ENCODE measurements at regions not wholly inside any gene's neighbourhood (a gene's known extent, or its start where the extent isn't known, plus 50 kb on each side); places are given as distances from the start of the nearest gene placed in this dataset.

- TF ChIP-seq EZH2 (IDR thresholded peaks at IDR 0.05; ENCODE audit: low read depth) (no peak), CTCF (conservative IDR thresholded peaks at IDR 0.05) (no peak)
Measured at GRCh38 chr1:58258082-58258481, 288.4 kb downstream of the OMA1 start.

All from PC-9 (cell line).